HEK293T (cell line): ENCODE measurements at regions not wholly inside any gene's neighbourhood (a gene's known extent, or its start where the extent isn't known, plus 50 kb on each side); places are given as distances from the start of the nearest gene placed in this dataset.

ENCODE experiments used
- ARNT ChIP-seq: fragments of 450-650 bp; IDR thresholded peaks from 2 replicates; pipeline ENCODE4 v1.6.1; 2017; ENCODE audit warnings: mild to moderate bottlenecking
- BHLHE40 ChIP-seq: fragments of 450-650 bp; IDR thresholded peaks from 2 replicates; pipeline ENCODE4 v1.6.1; 2016; ENCODE audit warnings: mild to moderate bottlenecking, moderate library complexity, borderline replicate concordance
- ELF4 ChIP-seq: fragments of 450-650 bp; IDR thresholded peaks from 2 replicates; pipeline ENCODE4 v1.6.1; 2017; ENCODE audit warnings: antibody characterized with exemption
- FOXA1 ChIP-seq: fragments of 450-650 bp; IDR thresholded peaks from 2 replicates; pipeline ENCODE4 v1.6.1; 2016; ENCODE audit warnings: mild to moderate bottlenecking
- FOXK2 ChIP-seq: fragments of 450-650 bp; IDR thresholded peaks from 2 replicates; pipeline ENCODE4 v1.6.1; 2016; ENCODE audit warnings: mild to moderate bottlenecking
- FOXM1 ChIP-seq: fragments of 450-650 bp; IDR thresholded peaks from 2 replicates; pipeline ENCODE4 v1.6.1; 2017; ENCODE audit warnings: mild to moderate bottlenecking, borderline replicate concordance
- L3MBTL2 ChIP-seq: fragments of 450-650 bp; conservative IDR thresholded peaks from 2 replicates; pipeline ENCODE4 v1.6.1; 2016; ENCODE audit warnings: mild to moderate bottlenecking
- NFRKB ChIP-seq: fragments of 450-650 bp; IDR thresholded peaks from 2 replicates; pipeline ENCODE4 v1.6.1; 2016; ENCODE audit warnings: mild to moderate bottlenecking, moderate library complexity
- SP1 ChIP-seq: fragments of 450-650 bp; IDR thresholded peaks from 2 replicates; pipeline ENCODE4 v1.6.1; 2017
- SUZ12 ChIP-seq: fragments of 450-650 bp; IDR thresholded peaks from 2 replicates; pipeline ENCODE4 v1.6.1; 2016; ENCODE audit warnings: mild to moderate bottlenecking
- TARDBP ChIP-seq: fragments of 450-650 bp; IDR thresholded peaks from 2 replicates; pipeline ENCODE4 v1.6.1; 2016
- ZNF384 ChIP-seq: fragments of 450-650 bp; IDR thresholded peaks from 2 replicates; pipeline ENCODE4 v1.6.1; 2016
- TF ChIP-seq, protein P1 (sequence below): fragments of 450-650 bp; IDR thresholded peaks from 2 replicates; pipeline ENCODE4 v1.6.1; 2016

DNA sequence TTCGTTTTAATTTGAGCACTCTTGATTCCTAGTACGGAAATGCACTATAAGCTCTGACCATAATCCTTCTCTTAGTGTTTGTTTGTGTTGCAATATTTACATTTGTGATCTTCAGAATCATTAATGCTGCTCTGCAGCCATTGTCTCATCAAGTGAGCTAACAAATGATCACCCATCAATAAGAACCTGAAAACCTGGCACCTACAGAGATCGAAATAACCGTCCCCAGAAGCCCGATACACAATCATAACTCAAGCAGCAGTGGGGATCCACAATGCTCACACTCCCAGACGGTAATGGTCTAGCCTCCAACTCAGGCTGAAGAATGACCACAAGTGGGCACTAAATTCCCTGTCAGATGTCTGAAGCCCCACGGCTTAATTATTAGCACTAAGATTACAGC, 156.0 kb upstream of the NFE2L3 start:
- no peak for TF ChIP-seq FOXM1
- TF ChIP-seq TARDBP, result no peak
- no peak for TF ChIP-seq ARNT
- no peak for TF ChIP-seq BHLHE40
- no peak for TF ChIP-seq L3MBTL2
- no peak for TF ChIP-seq NFRKB
- no peak for TF ChIP-seq SUZ12
- no peak for TF ChIP-seq ELF4
- no peak for TF ChIP-seq ZNF384
- TF ChIP-seq SP1, result no peak
- TF ChIP-seq, protein P1, sequence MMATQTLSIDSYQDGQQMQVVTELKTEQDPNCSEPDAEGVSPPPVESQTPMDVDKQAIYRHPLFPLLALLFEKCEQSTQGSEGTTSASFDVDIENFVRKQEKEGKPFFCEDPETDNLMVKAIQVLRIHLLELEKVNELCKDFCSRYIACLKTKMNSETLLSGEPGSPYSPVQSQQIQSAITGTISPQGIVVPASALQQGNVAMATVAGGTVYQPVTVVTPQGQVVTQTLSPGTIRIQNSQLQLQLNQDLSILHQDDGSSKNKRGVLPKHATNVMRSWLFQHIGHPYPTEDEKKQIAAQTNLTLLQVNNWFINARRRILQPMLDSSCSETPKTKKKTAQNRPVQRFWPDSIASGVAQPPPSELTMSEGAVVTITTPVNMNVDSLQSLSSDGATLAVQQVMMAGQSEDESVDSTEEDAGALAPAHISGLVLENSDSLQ, result no peak
- no peak for TF ChIP-seq FOXK2
- no peak for TF ChIP-seq FOXA1
